Spleen (tissue), 11 donors: ENCODE measurements at regions not wholly inside any gene's neighbourhood (a gene's known extent, or its start where the extent isn't known, plus 50 kb on each side); places are given as distances from the start of the nearest gene placed in this dataset.

Experiments
- DNase-seq: peaks from one replicate; pipeline ENCODE4 v3.0.0-alpha.2; 2020
- H3K27ac ChIP-seq, 8 donors: fragments of 200-600 bp; sonication (generic) in 7 of 8; 1 replicate in 4 of 8; 2 replicates in 4 of 8; pipeline versions ENCODE4 v1.5.0 to v1.8.0; 2016 to 2021; ENCODE audit warnings: inconsistent platforms in 4 of 8, mild to moderate bottlenecking in 4 of 8, moderate library complexity in 1 of 8
- H3K27me3 ChIP-seq, 7 donors: fragments of 200-600 bp; sonication (generic) in 6 of 7; replicated peaks in 1 of 7; 1 replicate in 4 of 7; 2 replicates in 3 of 7; pipeline versions ENCODE4 v1.5.0 to v1.8.0; 2016 to 2021; ENCODE audit warnings: inconsistent platforms in 3 of 7, mild to moderate bottlenecking in 1 of 7
- H3K36me3 ChIP-seq, 6 donors: fragments of 200-600 bp; sonication (generic) in 5 of 6; 1 replicate in 4 of 6; 2 replicates in 2 of 6; pipeline versions ENCODE4 v1.5.0 to v1.8.0; 2016 to 2021; ENCODE audit warnings: inconsistent platforms in 2 of 6
- H3K4me1 ChIP-seq, 6 donors: fragments of 200-600 bp; sonication (generic) in 5 of 6; 1 replicate in 3 of 6; 2 replicates in 3 of 6; pipeline versions ENCODE4 v1.5.0 to v1.8.0; 2016 to 2021; ENCODE audit warnings: inconsistent platforms in 3 of 6
- H3K4me3 ChIP-seq, 8 donors: fragments of 200-600 bp; sonication (generic) in 7 of 8; 1 replicate in 4 of 8; 2 replicates in 4 of 8; pipeline versions ENCODE4 v1.5.0 to v1.8.0; 2016 to 2021; ENCODE audit warnings: inconsistent platforms in 4 of 8, mild to moderate bottlenecking in 4 of 8, moderate library complexity in 2 of 8
- H3K9me3 ChIP-seq, 8 donors: fragments of 200-600 bp; sonication (generic) in 7 of 8; 1 replicate in 4 of 8; 2 replicates in 4 of 8; pipeline versions ENCODE4 v1.5.0 to v1.8.0; 2016 to 2021; ENCODE audit warnings: inconsistent platforms in 4 of 8
- CTCF ChIP-seq, 11 experiments: fragments of 200-600 bp in 7 of 11; fragments of 450-650 bp in 4 of 11; sonication (generic) in 4 of 11; IDR thresholded peaks in 8 of 11; conservative IDR thresholded peaks in 3 of 11; 1 replicate in 7 of 11; 2 replicates in 4 of 11; pipeline versions ENCODE4 v1.4.0 to v1.8.0; 2016 to 2021; ENCODE audit warnings: antibody characterized with exemption in 11 of 11, inconsistent platforms in 4 of 11, mild to moderate bottlenecking in 1 of 11
- POLR2A ChIP-seq, 3 donors: fragments of 450-650 bp; IDR thresholded peaks; one replicate each; pipeline ENCODE4 v1.5.1; 2017; ENCODE audit warnings: antibody characterized with exemption in 3 of 3, mild to moderate bottlenecking in 1 of 3
- POLR2AphosphoS5 ChIP-seq, 3 donors: sonication (generic); formaldehyde crosslinking; IDR thresholded peaks; one replicate each; pipeline ENCODE4 v1.5.1; 2017; ENCODE audit warnings: antibody characterized with exemption in 3 of 3
- WGBS, 5 donors: extraction: QIAGEN DNeasy Blood & Tissue Kit in 3 of 5; methylation state at CpG; one replicate each; pipeline versions ENCODE4 v1.1.5 to v1.1.7; 2013 to 2018; 5-methylcytosine and 5-hydroxymethylcytosine counted together
- intact Hi-C: fragments of 100-400 bp; cut with DNase I; formaldehyde crosslinking; loops from one replicate; pipeline ENCODE4 v1.15.0; 2023; ENCODE audit warnings: low total_unique reads
- donor health status: healthy with polysubstance abuse.
- donor health status: DM: no; HTN: no; CAD: no; lungs with moderate emphysema.
- donor health status: DM: no; HTN: no; CAD: no.
- donor health status: Bipolar disorder and iron deficiency.
- donor health status: healthy.
- donor health status: DM: no; HTN: no; CAD: no.
- donor health status: DM: yes; HTN: yes; CAD: no.

GRCh38 chr6:105669232-105669631 is 266.4 kb upstream of the PREP start:
- DNase-seq, result no peak
- Histone ChIP-seq H3K27me3 (no peaks in the 10 kb centered on the region), H3K36me3 (no peaks in the 10 kb centered on the region), H3K27ac (no peak overlapping the region), H3K9me3 (peaks cover 0 to 8% (median 0%) of the 10 kb centered on the region in 8 donors), H3K4me3 (no peak overlapping the region), H3K4me1 (no peaks in the 10 kb centered on the region)
- intact Hi-C loops, result no loop called here
- 73 to 95% (median 90%) methylated on average over 5 of the region's 5 CpGs for WGBS, 5 donors
- no peak for TF ChIP-seq POLR2A (IDR thresholded peaks at IDR 0.05)

- 88 to 98% (median 92%) methylated on average over 12 of the region's 12 CpGs for WGBS, 5 donors
- Histone ChIP-seq H3K27ac (no peak overlapping the region), H3K4me1 (no peaks in the 10 kb centered on the region), H3K9me3 (peaks cover 0 to 9% (median 0%) of the 10 kb centered on the region in 8 donors), H3K36me3 (no peaks in the 10 kb centered on the region), H3K27me3 (no peaks in the 10 kb centered on the region), H3K4me3 (no peak overlapping the region)
- TF ChIP-seq POLR2AphosphoS5 (IDR thresholded peaks at IDR 0.05) (no peak), CTCF (IDR thresholded peaks at IDR 0.05 in 8 of 11, conservative IDR thresholded peaks at IDR 0.05 in 3 of 11) (no peak), POLR2A (IDR thresholded peaks at IDR 0.05) (no peak)
- intact Hi-C loops, result no loop called here
- DNase-seq, result no peak
These were observed 264.2 kb upstream of the PREP start for GRCh38 chr6:105667056-105667455.

GRCh38 chr6:105664931-105665330 is 262.0 kb upstream of the PREP start:
- Histone ChIP-seq H3K36me3 (no peaks in the 10 kb centered on the region), H3K27ac (no peak overlapping the region), H3K9me3 (peaks cover 0 to 7% (median 0%) of the 10 kb centered on the region in 8 donors), H3K4me1 (no peaks in the 10 kb centered on the region), H3K4me3 (no peak overlapping the region), H3K27me3 (no peaks in the 10 kb centered on the region)
- WGBS, 5 donors, result 63 to 88% (median 83%) methylated on average over 2 of the region's 2 CpGs
- no peak for TF ChIP-seq POLR2A (IDR thresholded peaks at IDR 0.05)
- no peak for TF ChIP-seq CTCF (IDR thresholded peaks at IDR 0.05 in 8 of 11, conservative IDR thresholded peaks at IDR 0.05 in 3 of 11)
- TF ChIP-seq POLR2AphosphoS5 (IDR thresholded peaks at IDR 0.05), result no peak
- DNase-seq, result no peak
- intact Hi-C loops, result no loop called here

- no peaks in the 10 kb centered on the region for H3K9me3 ChIP-seq
- H3K4me1 ChIP-seq, result peaks cover 0 to 8% (median 1%) of the 10 kb centered on the region in 6 donors
- WGBS, 5 donors, result 57 to 71% (median 66%) methylated on average over 2 of the region's 2 CpGs
- H3K27me3 ChIP-seq, result no peaks in the 10 kb centered on the region
- H3K27ac ChIP-seq, result no peak overlapping the region
- TF ChIP-seq POLR2AphosphoS5 (IDR thresholded peaks at IDR 0.05) (no peak), POLR2A (IDR thresholded peaks at IDR 0.05) (no peak)
- H3K36me3 ChIP-seq, result no peaks in the 10 kb centered on the region
- DNase-seq, result no peak
- intact Hi-C loops, result no loop called here
- no peak overlapping the region for H3K4me3 ChIP-seq
These were observed 249.1 kb upstream of the PREP start for GRCh38 chr6:105651969-105652368.

GRCh38 chr6:105650347-105650746 is 247.5 kb upstream of the PREP start:
- Histone ChIP-seq H3K36me3 (no peaks in the 10 kb centered on the region), H3K4me1 (peaks cover 0 to 14% (median 5%) of the 10 kb centered on the region in 6 donors), H3K9me3 (no peaks in the 10 kb centered on the region), H3K4me3 (no peak overlapping the region), H3K27me3 (no peaks in the 10 kb centered on the region), H3K27ac (no peak overlapping the region)
- 64 to 87% (median 84%) methylated on average over 1 of the region's 1 CpG for WGBS, 5 donors
- intact Hi-C loops, result no loop called here
- DNase-seq, result no peak
- TF ChIP-seq CTCF (IDR thresholded peaks at IDR 0.05 in 8 of 11, conservative IDR thresholded peaks at IDR 0.05 in 3 of 11), result no peak
- TF ChIP-seq POLR2A (IDR thresholded peaks at IDR 0.05), result no peak
- no peak for TF ChIP-seq POLR2AphosphoS5 (IDR thresholded peaks at IDR 0.05)
